Endothelial cell (in vitro differentiated cells): ENCODE measurements at regions not wholly inside any gene's neighbourhood (a gene's known extent, or its start where the extent isn't known, plus 50 kb on each side); places are given as distances from the start of the nearest gene placed in this dataset.

Experiments
- DNase-seq: peaks from one replicate; pipeline ENCODE4 v3.0.0; 2021; ENCODE audit warnings: low spot score
- H3K27ac Mint-ChIP-seq: one replicate; pipeline ENCODE4 v1.8.0; 2021; ENCODE audit warnings: mixed read lengths, inconsistent platforms; ENCODE audit not compliant: unreplicated experiment
- H3K27me3 Mint-ChIP-seq: one replicate; pipeline ENCODE4 v1.8.0; 2021; ENCODE audit warnings: mild to moderate bottlenecking, moderate library complexity, mixed read lengths, inconsistent platforms; ENCODE audit not compliant: unreplicated experiment
- H3K36me3 Mint-ChIP-seq: one replicate; pipeline ENCODE4 v1.8.0; 2021; ENCODE audit warnings: mild to moderate bottlenecking, low read depth, mixed read lengths, inconsistent platforms; ENCODE audit not compliant: unreplicated experiment
- H3K4me1 Mint-ChIP-seq: one replicate; pipeline ENCODE4 v1.8.0; 2021; ENCODE audit warnings: mild to moderate bottlenecking, mixed read lengths, inconsistent platforms; ENCODE audit not compliant: unreplicated experiment
- H3K4me3 Mint-ChIP-seq: one replicate; pipeline ENCODE4 v1.8.0; 2021; ENCODE audit warnings: mild to moderate bottlenecking, mixed read lengths, inconsistent platforms; ENCODE audit not compliant: unreplicated experiment
- H3K9me3 Mint-ChIP-seq: one replicate; pipeline ENCODE4 v1.8.0; 2021; ENCODE audit warnings: mixed read lengths, inconsistent platforms; ENCODE audit not compliant: unreplicated experiment
- CTCF ChIP-seq: fragments of 200-600 bp; sonication (generic); IDR thresholded peaks from one replicate; pipeline ENCODE4 v1.5.0; 2021; ENCODE audit warnings: antibody characterized with exemption; ENCODE audit not compliant: unreplicated experiment

- Mint-ChIP-seq H3K27ac (no peak overlapping the region), H3K27me3 (no peaks in the 10 kb centered on the region), H3K36me3 (no peaks in the 10 kb centered on the region), H3K4me3 (no peak overlapping the region), H3K9me3 (no peaks in the 10 kb centered on the region), H3K4me1 (no peaks in the 10 kb centered on the region)
- DNase-seq, result no peak
- TF ChIP-seq CTCF, result no peak
Measured at GRCh38 chr1:181986907-181987305, 74.6 kb downstream of the ZNF648 start.

- H3K27ac Mint-ChIP-seq, result no peak overlapping the region
- H3K36me3 Mint-ChIP-seq, result no peaks in the 10 kb centered on the region
- DNase-seq, result no peak
- no peaks in the 10 kb centered on the region for H3K27me3 Mint-ChIP-seq
- no peak for TF ChIP-seq CTCF
- no peaks in the 10 kb centered on the region for H3K9me3 Mint-ChIP-seq
- no peaks in the 10 kb centered on the region for H3K4me1 Mint-ChIP-seq
- H3K4me3 Mint-ChIP-seq, result no peak overlapping the region
Measured at GRCh38 chr1:181985936-181986906, 75.3 kb downstream of the ZNF648 start.

- Mint-ChIP-seq H3K36me3 (no peaks in the 10 kb centered on the region), H3K27ac (no peak overlapping the region), H3K4me3 (no peak overlapping the region), H3K4me1 (no peaks in the 10 kb centered on the region), H3K27me3 (peaks cover 1% of the 10 kb centered on the region), H3K9me3 (no peaks in the 10 kb centered on the region)
- no peak for DNase-seq
- TF ChIP-seq CTCF, result no peak
Measured at GRCh38 chr1:181985281-181985680, 76.2 kb downstream of the ZNF648 start.

GRCh38 chr1:181984006-181984405 lies 77.5 kb downstream of the ZNF648 start:
- no peaks in the 10 kb centered on the region for H3K36me3 Mint-ChIP-seq
- no peak for DNase-seq
- no peaks in the 10 kb centered on the region for H3K4me1 Mint-ChIP-seq
- no peak overlapping the region for H3K27ac Mint-ChIP-seq
- H3K9me3 Mint-ChIP-seq, result no peaks in the 10 kb centered on the region
- TF ChIP-seq CTCF, result no peak
- H3K4me3 Mint-ChIP-seq, result no peak overlapping the region
- peaks cover 1% of the 10 kb centered on the region for H3K27me3 Mint-ChIP-seq

- no peak for DNase-seq
Measured at GRCh38 chr1:181981821-181982220, 79.7 kb downstream of the ZNF648 start.

More at GRCh38 chr1:181981821-181982220, 79.7 kb downstream of the ZNF648 start:
- Mint-ChIP-seq H3K4me1 (no peaks in the 10 kb centered on the region), H3K36me3 (no peaks in the 10 kb centered on the region), H3K4me3 (no peak overlapping the region), H3K27me3 (peaks cover 1% of the 10 kb centered on the region), H3K27ac (no peak overlapping the region), H3K9me3 (no peaks in the 10 kb centered on the region)
- no peak for TF ChIP-seq CTCF
